ENCODE measurements at regions not wholly inside any gene's neighbourhood (a gene's known extent, or its start where the extent isn't known, plus 50 kb on each side); places are given as distances from the start of the nearest gene placed in this dataset.
A peak's percentile ranks its signal among the peaks of the same experiment; 100 is the strongest.

- 67% methylated on average over 34 of the region's 34 CpGs; no CpG with 5 or more reads in 1 of the 2 donors for WGBS, 2 donors (ENCODE audit: low coverage in 1 of 2)
- in situ Hi-C loops (cut with MboI; ENCODE audit: low pct_ligation_motif_present in 1 of 4, low pct_unique_long_range_greater_than_20kb in 1 of 4, low sequenced_read_pairs in 3 of 4) = no loop called here
Measured at GRCh38 chr6:168132531-168133167, 53.6 kb upstream of the FRMD1 start.

GRCh38 chr6:168131464-168132415 is 52.7 kb upstream of the FRMD1 start:
- intact Hi-C loops (cut with DNase I; ENCODE audit: low total_unique reads) = no loop called here
- Histone ChIP-seq H3K4me1 (peaks cover 0 to 3% (median 0%) of the 10 kb centered on the region in 4 donors), H3K27me3 (no peaks in the 10 kb centered on the region), H3K36me3 (no peaks in the 10 kb centered on the region), H3K9me3 (no peaks in the 10 kb centered on the region), H3K27ac (no peak overlapping the region), H3K4me3 (no peak overlapping the region)
- no peak for DNase-seq
- 85 to 93% methylated on average over 15 to 20 of the region's 20 CpGs for WGBS, 2 donors (ENCODE audit: low coverage in 1 of 2)
- in situ Hi-C loops (cut with MboI; ENCODE audit: low pct_ligation_motif_present in 1 of 4, low pct_unique_long_range_greater_than_20kb in 1 of 4, low sequenced_read_pairs in 3 of 4) = no loop called here
- no peak for TF ChIP-seq POLR2A (IDR thresholded peaks at IDR 0.05)
- no peak for TF ChIP-seq CTCF (IDR thresholded peaks at IDR 0.05)
- no peak for TF ChIP-seq POLR2AphosphoS5 (IDR thresholded peaks at IDR 0.05)
- no peak for TF ChIP-seq EP300 (IDR thresholded peaks at IDR 0.05; ENCODE audit: low read depth)

More at GRCh38 chr6:168132531-168133167, 53.6 kb upstream of the FRMD1 start:
- TF ChIP-seq CTCF (IDR thresholded peaks at IDR 0.05) (peak; percentile 9 to 49 (median 34)), POLR2AphosphoS5 (IDR thresholded peaks at IDR 0.05) (no peak), POLR2A (IDR thresholded peaks at IDR 0.05) (no peak), EP300 (IDR thresholded peaks at IDR 0.05; ENCODE audit: low read depth) (no peak)
- Histone ChIP-seq H3K9me3 (no peaks in the 10 kb centered on the region), H3K4me1 (peaks cover 0 to 3% (median 0%) of the 10 kb centered on the region in 4 donors), H3K27ac (no peak overlapping the region), H3K27me3 (no peaks in the 10 kb centered on the region), H3K4me3 (peak overlapping the region in 1 of 4 donors; percentile 16), H3K36me3 (no peaks in the 10 kb centered on the region)
- no peak for DNase-seq
- intact Hi-C loops (cut with DNase I; ENCODE audit: low total_unique reads) = no loop called here

GRCh38 chr6:168130697-168131371 is 51.8 kb upstream of the FRMD1 start:
- WGBS, 2 donors (ENCODE audit: low coverage in 1 of 2) = 55 to 74% methylated on average over 2 to 13 of the region's 14 CpGs
- Histone ChIP-seq H3K36me3 (no peaks in the 10 kb centered on the region), H3K4me1 (peaks cover 0 to 3% (median 0%) of the 10 kb centered on the region in 4 donors), H3K4me3 (no peak overlapping the region), H3K27me3 (no peaks in the 10 kb centered on the region), H3K27ac (no peak overlapping the region), H3K9me3 (no peaks in the 10 kb centered on the region)
- in situ Hi-C loops (cut with MboI; ENCODE audit: low pct_ligation_motif_present in 1 of 4, low pct_unique_long_range_greater_than_20kb in 1 of 4, low sequenced_read_pairs in 3 of 4) (no loop called here), intact Hi-C loops (cut with DNase I; ENCODE audit: low total_unique reads) (no loop called here)
- TF ChIP-seq POLR2AphosphoS5 (IDR thresholded peaks at IDR 0.05) (no peak), POLR2A (IDR thresholded peaks at IDR 0.05) (no peak), EP300 (IDR thresholded peaks at IDR 0.05; ENCODE audit: low read depth) (no peak), CTCF (IDR thresholded peaks at IDR 0.05) (no peak)
- no peak for DNase-seq
